Body of pancreas (tissue), 4 donors: ENCODE measurements at regions not wholly inside any gene's neighbourhood (a gene's known extent, or its start where the extent isn't known, plus 50 kb on each side); places are given as distances from the start of the nearest gene placed in this dataset.

Experiments used
- POLR2A ChIP-seq, 3 donors: fragments of 450-650 bp; IDR thresholded peaks; one replicate each; pipeline ENCODE4 v1.6.1; 2016; ENCODE audit warnings: antibody characterized with exemption in 3 of 3, mild to moderate bottlenecking in 2 of 3
- TF ChIP-seq, protein P1 (sequence below), 7 experiments: fragments of 450-650 bp in 4 of 7; fragments of 200-600 bp in 3 of 7; sonication (generic) in 3 of 7; IDR thresholded peaks; one replicate each; pipeline ENCODE4 v1.5.1; 2016 to 2019; ENCODE audit warnings: antibody characterized with exemption in 7 of 7

DNA sequence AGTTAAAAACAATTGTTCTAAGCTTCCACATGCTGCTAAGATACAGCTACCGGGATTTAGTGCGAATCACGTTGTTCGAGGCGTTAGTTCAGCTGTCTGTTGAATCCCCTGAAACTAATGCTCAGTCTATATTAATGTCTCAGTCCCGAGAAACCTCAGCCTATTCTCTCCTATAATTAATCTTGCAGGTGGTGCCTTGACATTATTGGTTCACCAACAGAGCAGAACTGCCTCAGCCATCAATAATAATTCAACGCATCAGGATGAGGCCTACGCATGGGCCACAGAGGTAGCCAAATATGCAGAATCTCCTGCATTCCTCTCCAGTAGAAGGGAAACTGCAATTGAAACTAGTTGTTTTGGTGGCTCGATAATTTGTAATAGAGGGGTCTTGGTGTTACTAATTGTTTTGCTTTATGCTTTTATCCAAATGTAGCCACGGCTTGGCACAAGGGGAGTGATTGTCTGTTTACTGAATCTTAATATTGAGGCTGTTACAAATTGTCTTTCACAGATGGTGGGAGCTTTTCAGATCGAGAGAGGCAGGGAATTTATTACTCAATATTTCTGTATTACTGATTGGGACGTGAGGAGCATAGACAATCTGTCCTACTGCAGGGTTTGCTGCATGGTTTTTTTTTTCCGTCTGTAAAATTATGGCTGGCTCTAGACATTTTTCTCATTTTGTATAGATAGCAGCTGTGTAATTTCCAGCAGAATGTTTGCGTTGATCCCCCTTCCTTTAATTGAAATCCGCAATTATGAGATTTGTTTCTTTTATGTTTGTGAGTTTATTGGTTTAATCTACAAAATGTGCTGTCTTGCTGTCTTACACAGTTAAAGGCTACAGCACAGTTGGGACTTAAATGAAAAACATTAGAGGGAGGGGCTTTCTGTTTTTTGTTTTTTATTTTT lies 1036.5 kb upstream of the NOVA1 start:
- TF ChIP-seq POLR2A (IDR thresholded peaks at IDR 0.05): no peak
- TF ChIP-seq, protein P1, sequence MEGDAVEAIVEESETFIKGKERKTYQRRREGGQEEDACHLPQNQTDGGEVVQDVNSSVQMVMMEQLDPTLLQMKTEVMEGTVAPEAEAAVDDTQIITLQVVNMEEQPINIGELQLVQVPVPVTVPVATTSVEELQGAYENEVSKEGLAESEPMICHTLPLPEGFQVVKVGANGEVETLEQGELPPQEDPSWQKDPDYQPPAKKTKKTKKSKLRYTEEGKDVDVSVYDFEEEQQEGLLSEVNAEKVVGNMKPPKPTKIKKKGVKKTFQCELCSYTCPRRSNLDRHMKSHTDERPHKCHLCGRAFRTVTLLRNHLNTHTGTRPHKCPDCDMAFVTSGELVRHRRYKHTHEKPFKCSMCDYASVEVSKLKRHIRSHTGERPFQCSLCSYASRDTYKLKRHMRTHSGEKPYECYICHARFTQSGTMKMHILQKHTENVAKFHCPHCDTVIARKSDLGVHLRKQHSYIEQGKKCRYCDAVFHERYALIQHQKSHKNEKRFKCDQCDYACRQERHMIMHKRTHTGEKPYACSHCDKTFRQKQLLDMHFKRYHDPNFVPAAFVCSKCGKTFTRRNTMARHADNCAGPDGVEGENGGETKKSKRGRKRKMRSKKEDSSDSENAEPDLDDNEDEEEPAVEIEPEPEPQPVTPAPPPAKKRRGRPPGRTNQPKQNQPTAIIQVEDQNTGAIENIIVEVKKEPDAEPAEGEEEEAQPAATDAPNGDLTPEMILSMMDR (IDR thresholded peaks at IDR 0.05): no peak
